IMR-90 (cell line): ENCODE measurements at regions not wholly inside any gene's neighbourhood (a gene's known extent, or its start where the extent isn't known, plus 50 kb on each side); places are given as distances from the start of the nearest gene placed in this dataset.

ENCODE experiments used
- ATAC-seq: fragments of 200-7000 bp; cut with Tn5 transposase; 2 replicates; pipeline ENCODE4 v1.9.1; 2020; ENCODE audit warnings: low read depth, mild to moderate bottlenecking, moderate library complexity
- BruUV-seq: library from RNA; stranded (reverse); fragments of 400-500 nt; replicated peaks from 2 replicates; lab custom pipeline; 2021; lab: Mats Ljungman, UMichigan
- CTCF ChIA-PET: fragments of 300-600 bp; formaldehyde crosslinking; extraction: SDS; loops from one replicate; lab custom pipeline; 2021; ENCODE audit warnings: antibody characterized with exemption; lab: Yijun Ruan, JAX
- POLR2A ChIA-PET: fragments of 300-600 bp; sonication (Branson Sonifier 250); formaldehyde crosslinking; loops from one replicate; lab custom pipeline; 2022; ENCODE audit warnings: antibody characterized with exemption; ENCODE audit not compliant: unreplicated experiment; lab: Charles Lee
- DNase-seq: peaks from one replicate; pipeline ENCODE4 v3.0.0; 2013
- H2AFZ ChIP-seq: replicated peaks from 2 replicates; pipeline ENCODE3; 2013; ENCODE audit warnings: low read length, mild to moderate bottlenecking; ENCODE audit not compliant: poor library complexity
- H2AK5ac ChIP-seq: 2 replicates; pipeline ENCODE4 v1.6.1; 2013; ENCODE audit warnings: low read depth, low read length, inconsistent platforms
- H2AK9ac ChIP-seq: replicated peaks from 2 replicates; pipeline ENCODE3; 2013; ENCODE audit warnings: mild to moderate bottlenecking, low read depth, low read length, moderate library complexity; ENCODE audit not compliant: poor library complexity
- H2BK120ac ChIP-seq: 2 replicates; pipeline ENCODE4 v1.6.1; 2013; ENCODE audit warnings: low read depth, low read length, inconsistent platforms
- H2BK15ac ChIP-seq: 3 replicates; pipeline ENCODE4 v1.6.1; 2013; ENCODE audit warnings: low read depth, low read length, inconsistent platforms
- H2BK20ac ChIP-seq: 2 replicates; pipeline ENCODE4 v1.6.1; 2013; ENCODE audit warnings: low read depth, mild to moderate bottlenecking, inconsistent platforms, low read length, moderate library complexity
- H2BK5ac ChIP-seq: 2 replicates; pipeline ENCODE4 v1.6.1; 2013; ENCODE audit warnings: mild to moderate bottlenecking, low read depth, low read length, inconsistent platforms; ENCODE audit not compliant: poor library complexity, severe bottlenecking
- H3K14ac ChIP-seq: replicated peaks from 2 replicates; pipeline ENCODE4 v1.6.1; 2013; ENCODE audit warnings: low read depth, low read length, inconsistent platforms
- H3K18ac ChIP-seq: 2 replicates; pipeline ENCODE4 v1.6.1; 2013; ENCODE audit warnings: low read depth, low read length, control low read depth
- H3K23ac ChIP-seq: 2 replicates; pipeline ENCODE4 v1.6.1; 2013; ENCODE audit warnings: low read depth, low read length, inconsistent platforms
- H3K27ac ChIP-seq: 2 replicates; pipeline ENCODE4 v1.5.1; 2013; ENCODE audit warnings: mild to moderate bottlenecking, control low read depth, low read length; ENCODE audit not compliant: insufficient read depth
- H3K27me3 ChIP-seq: 2 replicates; pipeline ENCODE4 v1.6.1; 2013; ENCODE audit warnings: low read length; ENCODE audit not compliant: control insufficient read depth, insufficient read depth
- H3K36me3 ChIP-seq: 2 replicates; pipeline ENCODE4 v1.6.1; 2013; ENCODE audit warnings: low read length, mixed read lengths; ENCODE audit not compliant: control insufficient read depth, insufficient read depth
- H3K4ac ChIP-seq: 2 replicates; pipeline ENCODE4 v1.6.1; 2013; ENCODE audit warnings: low read depth, low read length, inconsistent platforms
- H3K4me1 ChIP-seq: 2 replicates; pipeline ENCODE4 v1.6.1; 2013; ENCODE audit warnings: low read length, mixed read lengths; ENCODE audit not compliant: control insufficient read depth, insufficient read depth
- H3K4me2 ChIP-seq: 2 replicates; pipeline ENCODE4 v1.6.1; 2013; ENCODE audit warnings: low read depth, mild to moderate bottlenecking, control low read depth, low read length, moderate library complexity
- H3K4me3 ChIP-seq: 2 replicates; pipeline ENCODE4 v1.5.1; 2013; ENCODE audit warnings: low read depth, mild to moderate bottlenecking, control low read depth, low read length, moderate library complexity; ENCODE audit not compliant: insufficient read depth
- H3K56ac ChIP-seq: 2 replicates; pipeline ENCODE4 v1.6.1; 2013; ENCODE audit warnings: low read length, inconsistent platforms; ENCODE audit not compliant: insufficient read depth; ENCODE audit errors: extremely low read depth
- H3K79me1 ChIP-seq, 2 experiments: 2 replicates each; pipeline ENCODE4 v1.6.1; 2013; ENCODE audit warnings: low read length in 2 of 2, inconsistent platforms in 1 of 2, low read depth in 1 of 2
- H3K9ac ChIP-seq: 2 replicates; pipeline ENCODE4 v1.6.1; 2013; ENCODE audit warnings: low read depth, low read length, control low read depth
- H3K9me1 ChIP-seq: 2 replicates; pipeline ENCODE4 v1.6.1; 2013; ENCODE audit warnings: low read length, inconsistent platforms; ENCODE audit not compliant: insufficient read depth
- H3K9me3 ChIP-seq: 2 replicates; pipeline ENCODE4 v1.6.1; 2013; ENCODE audit warnings: low read length; ENCODE audit not compliant: control insufficient read depth, insufficient read depth
- H4K20me1 ChIP-seq: 2 replicates; pipeline ENCODE4 v1.6.1; 2013; ENCODE audit warnings: low read length, inconsistent platforms; ENCODE audit not compliant: insufficient read depth
- H4K5ac ChIP-seq: 2 replicates; pipeline ENCODE4 v1.6.1; 2013; ENCODE audit warnings: mild to moderate bottlenecking, low read depth, low read length, control low read depth
- H4K8ac ChIP-seq, 2 experiments: 2 replicates each; pipeline ENCODE4 v1.6.1; 2013; ENCODE audit warnings: low read depth in 2 of 2, low read length in 2 of 2, control low read depth in 1 of 2, inconsistent platforms in 1 of 2
- H4K91ac ChIP-seq: 2 replicates; pipeline ENCODE4 v1.6.1; 2013; ENCODE audit warnings: low read depth, low read length, inconsistent platforms; ENCODE audit not compliant: insufficient read depth
- CTCF ChIP-seq: conservative IDR thresholded peaks from 2 replicates; pipeline ENCODE4 v1.5.1; 2012; ENCODE audit warnings: mild to moderate bottlenecking, low read depth, low read length, improper control_type of control experiment
- ELK1 ChIP-seq: fragments of 150-350 bp; IDR thresholded peaks from 2 replicates; pipeline ENCODE4 v1.6.1; 2016; ENCODE audit warnings: low read depth, mild to moderate bottlenecking, low read length, moderate library complexity, borderline replicate concordance
- POLR2A ChIP-seq: IDR thresholded peaks from 2 replicates; pipeline ENCODE4 v1.6.1; 2012; ENCODE audit warnings: mild to moderate bottlenecking, low read depth, low read length
- RAD21 ChIP-seq: IDR thresholded peaks from 2 replicates; pipeline ENCODE4 v1.6.1; 2012; ENCODE audit warnings: low read length, improper control_type of control experiment
- RFX5 ChIP-seq: IDR thresholded peaks from 2 replicates; pipeline ENCODE4 v1.8.0; 2012; ENCODE audit warnings: low read depth, mild to moderate bottlenecking, low read length, moderate library complexity
- SMC3 ChIP-seq: fragments of 150-350 bp; IDR thresholded peaks from 2 replicates; pipeline ENCODE4 v1.6.1; 2016; ENCODE audit warnings: low read depth, mild to moderate bottlenecking, antibody characterized with exemption, low read length, moderate library complexity
- USF2 ChIP-seq: fragments of 150-350 bp; IDR thresholded peaks from 2 replicates; pipeline ENCODE4 v1.6.1; 2017; ENCODE audit warnings: mild to moderate bottlenecking, antibody characterized with exemption, low read length, low read depth
- WGBS, 2 experiments: methylation state at CpG; one replicate each; pipeline versions ENCODE4 v1.1.5 to v1.1.7; 2013; ENCODE audit warnings: missing lambda C conversion rate in 2 of 2; ENCODE audit not compliant: insufficient read length in 1 of 2; ENCODE audit errors: extremely low coverage in 2 of 2; 5-methylcytosine and 5-hydroxymethylcytosine counted together
- dilution Hi-C: fragments of 300-500 bp; cut with HindIII; formaldehyde crosslinking; loops from one replicate; pipeline ENCODE4 v1.14.3; 2018; ENCODE audit warnings: low sequenced_read_pairs; ENCODE audit not compliant: unreplicated experiment
- in situ Hi-C: fragments of 300-500 bp; cut with MboI; formaldehyde crosslinking; loops from 3 replicates; pipeline ENCODE4 v1.14.3; 2019; ENCODE audit warnings: low sequenced_read_pairs, inconsistent platforms, mixed read lengths
- intact Hi-C: fragments of 100-400 bp; cut with micrococcal nuclease; formaldehyde crosslinking; loops from 2 replicates; pipeline ENCODE4 v1.10.0; 2022

- H2AFZ ChIP-seq: no peak overlapping the region
- H3K36me3 ChIP-seq: no peaks in the 10 kb centered on the region
- intact Hi-C loops (loop anchor here (1.0 to 5.0 kb wide), 4 partner anchors 251 to 940 kb away; no protein-coding TSS in a partner anchor), dilution Hi-C loops (no loop called here), in situ Hi-C loops (loop anchor here (10.0 kb wide), 1 partner anchor 944 kb away; no protein-coding TSS in a partner anchor)
- no CpG with 5 or more reads among the region's 21 CpGs for WGBS, 2 experiments
- no peak overlapping the region for H2BK120ac ChIP-seq
- no peak overlapping the region for H3K4ac ChIP-seq
- H3K4me2 ChIP-seq: no peak overlapping the region; the same call in 1 of the 2 replicates
- DNase-seq (peak; percentile 12), ATAC-seq (peak; percentile 98)
- no peaks in the 10 kb centered on the region for H3K9me1 ChIP-seq
- H2AK9ac ChIP-seq: no peak overlapping the region
- peak overlapping the region; percentile 29; the same call in 1 of the 2 replicates for H3K18ac ChIP-seq
- peak; percentile 54; the same call in 1 of the 2 replicates for TF ChIP-seq SMC3
- TF ChIP-seq RFX5: no peak
- no peak for TF ChIP-seq USF2
- peak; percentile 57 for TF ChIP-seq CTCF
- TF ChIP-seq RAD21: peak; percentile 73
- no peak for TF ChIP-seq POLR2A
- TF ChIP-seq ELK1: no peak
- peak overlapping the region; percentile 16; the same call in 1 of the 2 replicates for H4K91ac ChIP-seq
- no peak overlapping the region for H2BK5ac ChIP-seq
- ChIA-PET POLR2A (no interaction called here), CTCF (no interaction called here)
- no peaks in the 10 kb centered on the region for H3K4me1 ChIP-seq
- no peaks in the 10 kb centered on the region for H4K20me1 ChIP-seq
- H3K9ac ChIP-seq: no peak overlapping the region
- no peak overlapping the region for H2BK20ac ChIP-seq
- no peak overlapping the region for H3K23ac ChIP-seq
- no peak overlapping the region for H3K4me3 ChIP-seq
- H3K14ac ChIP-seq: no peak overlapping the region
- no peak overlapping the region for H2BK15ac ChIP-seq
- no peaks in the 10 kb centered on the region for H3K79me1 ChIP-seq
- H3K9me3 ChIP-seq: no peaks in the 10 kb centered on the region; the same call in none of the 2 replicates
- H2AK5ac ChIP-seq: no peak overlapping the region; the same call in 1 of the 2 replicates
- H3K27me3 ChIP-seq: no peaks in the 10 kb centered on the region
- no peak overlapping the region for H3K56ac ChIP-seq
- H4K5ac ChIP-seq: no peak overlapping the region
- no TSS peak for BruUV-seq
- H4K8ac ChIP-seq: no peak overlapping the region; a peak in 1 of 4 replicates
- no peak overlapping the region for H3K27ac ChIP-seq
Measured at GRCh38 chr10:129030996-129031843, 435.8 kb upstream of the MGMT start.
